ENCODE measurements at regions not wholly inside any gene's neighbourhood (a gene's known extent, or its start where the extent isn't known, plus 50 kb on each side); places are given as distances from the start of the nearest gene placed in this dataset.
"Not testable (repeated sequence)": the region's sequence is repeated elsewhere in the genome, so short reads cannot be mapped to it uniquely, and the experiment has no call there.

- Mint-ChIP-seq H3K27me3 (peaks cover 4% of the 10 kb centered on the region), H3K27ac (no peak overlapping the region), H3K4me3 (no peak overlapping the region), H3K9me3 (peaks cover 16% of the 10 kb centered on the region), H3K36me3 (ENCODE audit: low read depth) (no peaks in the 10 kb centered on the region), H3K4me1 (ENCODE audit: low read depth) (no peaks in the 10 kb centered on the region)
- TF ChIP-seq CTCF (IDR thresholded peaks at IDR 0.05) = no peak
- H3K9me3 ChIP-seq (ENCODE audit: control insufficient read depth in 1 of 2, insufficient read depth in 1 of 2, low read length in 2 of 2) = peaks cover 0 to 12% of the 10 kb centered on the region in 2 experiments
- intact Hi-C loops (cut with DNase I, micrococcal nuclease) = no loop called here
- no peaks in the 10 kb centered on the region for H3K4me1 ChIP-seq (ENCODE audit: insufficient read depth, low read length)
- no peak overlapping the region for H3K27ac ChIP-seq (ENCODE audit: low read depth in 1 of 2, low read length in 2 of 2)
- H3K4me3 ChIP-seq (ENCODE audit: low read length) = no peak overlapping the region
- H3K36me3 ChIP-seq (ENCODE audit: insufficient read depth, low read length) = no peaks in the 10 kb centered on the region
- CTCF ChIA-PET = no interaction called here
- ATAC-seq (ENCODE audit: poor library complexity) (no peak), DNase-seq (no peak)
- POLR2A ChIA-PET = no interaction called here
- no peaks in the 10 kb centered on the region for H3K27me3 ChIP-seq (ENCODE audit: control insufficient read depth in 1 of 2, insufficient read depth in 2 of 2, low read length in 2 of 2)
Observed at GRCh38 chrX:739611-740010, 109.0 kb downstream of the SHOX start.

- intact Hi-C loops (cut with DNase I, micrococcal nuclease); H3K27me3 Mint-ChIP-seq; DNase-seq; H3K36me3 ChIP-seq (ENCODE audit: insufficient read depth, low read length); H3K4me1 Mint-ChIP-seq (ENCODE audit: low read depth); H3K27ac Mint-ChIP-seq; H3K36me3 Mint-ChIP-seq (ENCODE audit: low read depth); H3K4me3 Mint-ChIP-seq; H3K4me3 ChIP-seq (ENCODE audit: low read length); CTCF ChIA-PET; H3K9me3 Mint-ChIP-seq; H3K27me3 ChIP-seq (ENCODE audit: control insufficient read depth in 1 of 2, insufficient read depth in 2 of 2, low read length in 2 of 2); POLR2A ChIA-PET; H3K27ac ChIP-seq (ENCODE audit: low read depth in 1 of 2, low read length in 2 of 2); H3K4me1 ChIP-seq (ENCODE audit: insufficient read depth, low read length); ATAC-seq (ENCODE audit: poor library complexity): not testable (repeated sequence)
- peaks cover 0 to 14% of the 10 kb centered on the region in 2 experiments for H3K9me3 ChIP-seq (ENCODE audit: control insufficient read depth in 1 of 2, insufficient read depth in 1 of 2, low read length in 2 of 2)
Observed at GRCh38 chrX:737021-737420, 106.4 kb downstream of the SHOX start.

GRCh38 chrX:734362-734761 is 103.8 kb downstream of the SHOX start:
- no peaks in the 10 kb centered on the region for H3K36me3 Mint-ChIP-seq (ENCODE audit: low read depth)

More at GRCh38 chrX:734362-734761, 103.8 kb downstream of the SHOX start:
- DNase-seq = no peak
- no peak overlapping the region for H3K4me3 Mint-ChIP-seq
- TF ChIP-seq CTCF (IDR thresholded peaks at IDR 0.05) = no peak
- Histone ChIP-seq H3K4me3 (ENCODE audit: low read length) (no peak overlapping the region), H3K4me1 (ENCODE audit: insufficient read depth, low read length) (no peaks in the 10 kb centered on the region), H3K27me3 (ENCODE audit: control insufficient read depth in 1 of 2, insufficient read depth in 2 of 2, low read length in 2 of 2) (no peaks in the 10 kb centered on the region), H3K9me3 (ENCODE audit: control insufficient read depth in 1 of 2, insufficient read depth in 1 of 2, low read length in 2 of 2) (peaks cover 0 to 9% of the 10 kb centered on the region in 2 experiments), H3K27ac (ENCODE audit: low read depth in 1 of 2, low read length in 2 of 2) (no peak overlapping the region), H3K36me3 (ENCODE audit: insufficient read depth, low read length) (no peaks in the 10 kb centered on the region)
- POLR2A ChIA-PET = no interaction called here
- H3K9me3 Mint-ChIP-seq = no peaks in the 10 kb centered on the region
- no peak overlapping the region for H3K27ac Mint-ChIP-seq
- no peaks in the 10 kb centered on the region for H3K4me1 Mint-ChIP-seq (ENCODE audit: low read depth)
- no peak for ATAC-seq (ENCODE audit: poor library complexity)
- peaks cover 4% of the 10 kb centered on the region for H3K27me3 Mint-ChIP-seq
- CTCF ChIA-PET = no interaction called here
- intact Hi-C loops (cut with DNase I, micrococcal nuclease) = no loop called here

Measured in CD4-positive, alpha-beta T cell (primary cell).